A549 (cell line): ENCODE measurements at regions not wholly inside any gene's neighbourhood (a gene's known extent, or its start where the extent isn't known, plus 50 kb on each side); places are given as distances from the start of the nearest gene placed in this dataset.

Source experiments
- ATAC-seq, 2 experiments: fragments of 200-7000 bp in 1 of 2; fragments of >200 bp in 1 of 2; cut with Nextera tagmentation in 1 of 2; cut with Tn5 transposase in 1 of 2; 3 replicates each; pipeline versions ENCODE4 v1.8.0 to v1.9.1; 2018 to 2020; ENCODE audit warnings: mild to moderate bottlenecking in 1 of 2, moderate library complexity in 1 of 2
- CTCF ChIA-PET: fragments of 300-600 bp; sonication (Branson Sonifier 250); formaldehyde crosslinking; extraction: SDS; loops from one replicate; lab custom pipeline; 2021; ENCODE audit warnings: antibody characterized with exemption, inconsistent platforms; lab: Yijun Ruan, JAX
- POLR2A ChIA-PET: fragments of 350-600 bp; formaldehyde crosslinking; extraction: SDS; loops from one replicate; lab custom pipeline; 2021; ENCODE audit warnings: antibody characterized with exemption, inconsistent platforms; lab: Yijun Ruan, JAX
- DNase-seq, 2 experiments: peaks; one replicate each; pipeline versions ENCODE4 v3.0.0 to v3.0.0-alpha.2; 2011 to 2016; ENCODE audit warnings: low read depth in 1 of 2, low spot score in 1 of 2
- FAIRE-seq: peaks from 2 replicates; lab custom pipeline; 2011; peaks lifted over from hg19 to GRCh38; lab: Jason Lieb, UNC
- H3K27ac ChIP-seq, 2 experiments: fragments of >200 bp; sonication (Bioruptor Twin); formaldehyde crosslinking; 3 replicates each; pipeline ENCODE4 v1.5.1; 2016 to 2017
- H3K4me1 ChIP-seq: fragments of >200 bp; sonication (Bioruptor Twin); formaldehyde crosslinking; 3 replicates; pipeline ENCODE4 v1.6.1; 2016
- H3K4me2 ChIP-seq: fragments of >200 bp; sonication (Bioruptor Twin); formaldehyde crosslinking; 3 replicates; pipeline ENCODE4 v1.6.1; 2016
- H3K4me3 ChIP-seq: fragments of >200 bp; sonication (Bioruptor Twin); formaldehyde crosslinking; 3 replicates; pipeline ENCODE4 v1.5.1; 2016
- H3K9me3 ChIP-seq: fragments of >200 bp; sonication (Bioruptor Twin); formaldehyde crosslinking; 3 replicates; pipeline ENCODE4 v1.6.1; 2016
- BCL3 ChIP-seq: fragments of >200 bp; sonication (Bioruptor Twin); formaldehyde crosslinking; IDR thresholded peaks from 3 replicates; pipeline ENCODE4 v1.6.1; 2016
- CBX2 ChIP-seq: fragments of 200-600 bp; sonication (generic); IDR thresholded peaks from 2 replicates; pipeline ENCODE4 v1.6.1; 2016; ENCODE audit warnings: low read depth, mild to moderate bottlenecking, borderline replicate concordance
- CEBPB ChIP-seq, 2 experiments: fragments of >200 bp in 1 of 2; sonication (Bioruptor Twin) in 1 of 2; formaldehyde crosslinking in 1 of 2; IDR thresholded peaks; 2 replicates each; pipeline ENCODE4 v1.6.1; 2012 to 2016
- CHD4 ChIP-seq: fragments of 200-600 bp; sonication (generic); IDR thresholded peaks from 2 replicates; pipeline ENCODE4 v1.6.1; 2016; ENCODE audit warnings: antibody characterized with exemption, mild to moderate bottlenecking, borderline replicate concordance
- EHF ChIP-seq: fragments of 250-450 bp; sonication (Bioruptor Pico); IDR thresholded peaks from 2 replicates; pipeline ENCODE4 v1.5.0; 2020; ENCODE audit warnings: mild to moderate bottlenecking
- EP300 ChIP-seq, 2 experiments: fragments of >200 bp; sonication (Bioruptor Twin); formaldehyde crosslinking; IDR thresholded peaks; 2 replicates in 1 of 2; 3 replicates in 1 of 2; pipeline ENCODE4 v1.6.1; 2016 to 2017
- FOXS1 ChIP-seq: fragments of 250-450 bp; sonication (Bioruptor Pico); IDR thresholded peaks from 2 replicates; pipeline ENCODE4 v1.5.0; 2020; ENCODE audit warnings: mild to moderate bottlenecking, moderate library complexity
- HEYL ChIP-seq: fragments of 250-450 bp; sonication (Bioruptor Pico); IDR thresholded peaks from 2 replicates; pipeline ENCODE4 v1.8.0; 2021; ENCODE audit warnings: mild to moderate bottlenecking, moderate library complexity
- HMGXB4 ChIP-seq: fragments of 250-450 bp; sonication (Bioruptor Pico); IDR thresholded peaks from 2 replicates; pipeline ENCODE4 v1.5.0; 2021; ENCODE audit warnings: mild to moderate bottlenecking, moderate library complexity, borderline replicate concordance
- HOXA7 ChIP-seq: fragments of 250-450 bp; sonication (Bioruptor Pico); IDR thresholded peaks from 2 replicates; pipeline ENCODE4 v1.5.0; 2020; ENCODE audit warnings: mild to moderate bottlenecking, moderate library complexity
- HOXB13 ChIP-seq: fragments of 250-450 bp; sonication (Bioruptor Pico); IDR thresholded peaks from 2 replicates; pipeline ENCODE4 v1.5.0; 2020; ENCODE audit warnings: low read depth, mild to moderate bottlenecking, moderate library complexity
- JUNB ChIP-seq: fragments of >200 bp; sonication (Bioruptor Twin); formaldehyde crosslinking; IDR thresholded peaks from 2 replicates; pipeline ENCODE4 v1.6.1; 2016
- KDM1A ChIP-seq: fragments of 200-600 bp; sonication (generic); IDR thresholded peaks from 2 replicates; pipeline ENCODE4 v1.6.1; 2016; ENCODE audit warnings: low read depth, mild to moderate bottlenecking
- KDM5A ChIP-seq: fragments of 200-600 bp; sonication (generic); IDR thresholded peaks from 2 replicates; pipeline ENCODE4 v1.6.1; 2016; ENCODE audit warnings: antibody characterized with exemption, mild to moderate bottlenecking
- MAZ ChIP-seq: fragments of 150-350 bp; IDR thresholded peaks from 2 replicates; pipeline ENCODE4 v1.6.1; 2014; ENCODE audit warnings: antibody characterized with exemption, low read depth, low read length, borderline replicate concordance
- MYC ChIP-seq: IDR thresholded peaks from 2 replicates; pipeline ENCODE4 v1.6.1; 2012; ENCODE audit warnings: mild to moderate bottlenecking, inconsistent platforms, low read length, improper control_type of control experiment, borderline replicate concordance
- NFE2L2 ChIP-seq: fragments of 150-350 bp; conservative IDR thresholded peaks from 2 replicates; pipeline ENCODE4 v1.6.1; 2014; ENCODE audit warnings: low read length
- NPAS2 ChIP-seq: fragments of 250-450 bp; sonication (Bioruptor Pico); IDR thresholded peaks from 2 replicates; pipeline ENCODE4 v1.8.0; 2022; ENCODE audit warnings: mild to moderate bottlenecking, moderate library complexity, borderline replicate concordance
- PBX3 ChIP-seq: IDR thresholded peaks from 2 replicates; pipeline ENCODE4 v1.6.1; 2012
- POLR2A ChIP-seq: IDR thresholded peaks from 2 replicates; pipeline ENCODE4 v1.6.1; 2012; ENCODE audit warnings: mild to moderate bottlenecking, low read length
- RARB ChIP-seq: fragments of 250-450 bp; sonication (Bioruptor Pico); IDR thresholded peaks from 2 replicates; pipeline ENCODE4 v1.8.0; 2021; ENCODE audit warnings: mild to moderate bottlenecking, moderate library complexity
- RCOR1 ChIP-seq: fragments of 150-350 bp; IDR thresholded peaks from 2 replicates; pipeline ENCODE4 v1.6.1; 2014; ENCODE audit warnings: antibody characterized with exemption, low read length, low read depth
- RFX5 ChIP-seq: fragments of 450-650 bp; IDR thresholded peaks from 2 replicates; pipeline ENCODE4 v1.7.1; 2014; ENCODE audit warnings: antibody characterized with exemption, mild to moderate bottlenecking, moderate library complexity
- RNF2 ChIP-seq: fragments of 200-600 bp; sonication (generic); IDR thresholded peaks from 2 replicates; pipeline ENCODE4 v1.6.1; 2016; ENCODE audit warnings: low read depth, mild to moderate bottlenecking, antibody characterized with exemption, moderate library complexity, borderline replicate concordance
- TFCP2L1 ChIP-seq: fragments of 250-450 bp; sonication (Bioruptor Pico); IDR thresholded peaks from 2 replicates; pipeline ENCODE4 v1.5.0; 2021; ENCODE audit warnings: mild to moderate bottlenecking
- TP53 ChIP-seq: fragments of 250-450 bp; sonication (Bioruptor Pico); IDR thresholded peaks from 2 replicates; pipeline ENCODE4 v1.5.0; 2021; ENCODE audit warnings: mild to moderate bottlenecking, moderate library complexity
- ZC3H11A ChIP-seq: fragments of 450-650 bp; IDR thresholded peaks from 2 replicates; pipeline ENCODE4 v1.6.1; 2014; ENCODE audit warnings: antibody characterized with exemption, mild to moderate bottlenecking
- ZFP36 ChIP-seq: fragments of 450-650 bp; IDR thresholded peaks from 2 replicates; pipeline ENCODE4 v1.6.1; 2014; ENCODE audit warnings: borderline replicate concordance; ENCODE audit not compliant: partially characterized antibody
- ZNF302 ChIP-seq: fragments of 250-450 bp; sonication (Bioruptor Pico); IDR thresholded peaks from 2 replicates; pipeline ENCODE4 v1.9.0; 2021; ENCODE audit warnings: inconsistent platforms, mild to moderate bottlenecking, moderate library complexity
- WGBS: methylation state at CpG from one replicate; pipeline ENCODE4 v1.1.6; 2017; ENCODE audit errors: missing lambda C conversion rate; 5-methylcytosine and 5-hydroxymethylcytosine counted together

GRCh38 chr10:44674536-44675386, 236.4 kb upstream of the TMEM72 start:
- Histone ChIP-seq H3K4me3 (no peak overlapping the region), H3K27ac (no peak overlapping the region), H3K4me1 (no peaks in the 10 kb centered on the region), H3K9me3 (no peaks in the 10 kb centered on the region), H3K4me2 (no peak overlapping the region)
- ATAC-seq: no peak
- TF ChIP-seq CBX2 (no peak), ZNF302 (CRISPR knock-in tag) (no peak), HOXB13 (CRISPR knock-in tag) (no peak), CHD4 (no peak), POLR2A (no peak), EP300 (IDR thresholded peaks at IDR 0.05) (no peak), PBX3 (no peak), RFX5 (no peak), MYC (no peak), RNF2 (no peak)
- FAIRE-seq: no peak
- ChIA-PET POLR2A (no interaction called here), CTCF (no interaction called here)
- no peak for DNase-seq
- WGBS: 14% methylated on average over 6 of the region's 6 CpGs

DNA sequence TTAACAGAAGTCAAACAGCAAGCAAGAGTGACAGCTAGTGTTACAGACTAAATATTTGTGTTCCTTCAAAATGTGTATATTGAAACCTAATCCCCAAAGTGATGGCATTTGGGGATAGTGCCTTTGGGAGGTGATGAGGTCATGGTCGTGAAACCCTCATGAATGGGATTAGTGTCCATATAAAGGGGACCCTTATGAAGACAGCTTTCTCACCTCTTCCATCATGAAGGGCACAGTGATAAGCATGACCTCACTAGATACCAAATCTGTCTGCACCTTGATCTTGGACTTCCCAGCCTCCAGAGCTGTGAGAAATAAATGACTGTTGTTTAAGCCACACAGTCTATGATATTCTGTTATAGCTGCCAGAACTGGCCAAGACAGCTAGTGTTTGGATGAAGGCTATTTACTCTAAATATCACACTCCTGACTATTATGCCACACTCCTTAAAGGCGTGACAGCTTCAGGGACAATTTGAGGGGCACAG, 235.7 kb upstream of the TMEM72 start:
- H3K9me3 ChIP-seq: no peaks in the 10 kb centered on the region
- H3K4me3 ChIP-seq: no peak overlapping the region
- 0% methylated on average over 2 of the region's 2 CpGs for WGBS
- DNase-seq (no peak), FAIRE-seq (no peak), ATAC-seq (no peak)
- H3K27ac ChIP-seq: no peak overlapping the region
- CTCF ChIA-PET: no interaction called here
- no peaks in the 10 kb centered on the region for H3K4me1 ChIP-seq
- POLR2A ChIA-PET: no interaction called here
- H3K4me2 ChIP-seq: no peak overlapping the region
- TF ChIP-seq TFCP2L1 (CRISPR knock-in tag): no peak
- TF ChIP-seq RFX5: no peak
- no peak for TF ChIP-seq CEBPB (IDR thresholded peaks at IDR 0.05)
- TF ChIP-seq RARB (CRISPR knock-in tag): no peak
- TF ChIP-seq ZC3H11A: no peak
- no peak for TF ChIP-seq ZFP36
- no peak for TF ChIP-seq JUNB
- no peak for TF ChIP-seq CBX2
- TF ChIP-seq MAZ: no peak
- TF ChIP-seq KDM5A: no peak
- no peak for TF ChIP-seq FOXS1 (CRISPR knock-in tag)
- TF ChIP-seq HEYL (CRISPR knock-in tag): no peak
- no peak for TF ChIP-seq HOXA7 (CRISPR knock-in tag)

GRCh38 chr10:44680764-44681163, 230.4 kb upstream of the TMEM72 start:
- no peak for ATAC-seq
- Histone ChIP-seq H3K4me2 (no peak overlapping the region), H3K27ac (no peak overlapping the region), H3K4me3 (no peak overlapping the region), H3K4me1 (no peaks in the 10 kb centered on the region), H3K9me3 (no peaks in the 10 kb centered on the region)
- 16% methylated on average over 6 of the region's 6 CpGs for WGBS
- no peak for DNase-seq
- POLR2A ChIA-PET: no interaction called here
- FAIRE-seq: no peak
- CTCF ChIA-PET: no interaction called here
- TF ChIP-seq NPAS2 (CRISPR knock-in tag): no peak
- TF ChIP-seq TP53: no peak
- no peak for TF ChIP-seq EP300 (IDR thresholded peaks at IDR 0.05)
- TF ChIP-seq KDM5A: no peak
- no peak for TF ChIP-seq RCOR1
- no peak for TF ChIP-seq EHF (CRISPR knock-in tag)
- TF ChIP-seq HMGXB4 (CRISPR knock-in tag): no peak
- TF ChIP-seq JUNB: no peak
- no peak for TF ChIP-seq CEBPB (IDR thresholded peaks at IDR 0.05)
- no peak for TF ChIP-seq NFE2L2
- no peak for TF ChIP-seq KDM1A
- TF ChIP-seq BCL3: no peak
- no peak for TF ChIP-seq PBX3
